ENCODE measurements at regions not wholly inside any gene's neighbourhood (a gene's known extent, or its start where the extent isn't known, plus 50 kb on each side); places are given as distances from the start of the nearest gene placed in this dataset.

GRCh38 chr5:125125031-125125823 lies 378.8 kb upstream of the ZNF608 start:
- TF ChIP-seq POLR2AphosphoS5 (IDR thresholded peaks at IDR 0.05) = no peak
- no peak for TF ChIP-seq CTCF (IDR thresholded peaks at IDR 0.05)

All from sigmoid colon (tissue), 4 donors.